ENCODE measurements at regions not wholly inside any gene's neighbourhood (a gene's known extent, or its start where the extent isn't known, plus 50 kb on each side); places are given as distances from the start of the nearest gene placed in this dataset.

GRCh38 chr1:192945390-192946130, 113.6 kb downstream of the UCHL5 start:
- H3K27ac ChIP-seq (ENCODE audit: extremely low read depth, low read depth, low read length): no peak overlapping the region
- CTCF ChIA-PET: no interaction called here
- no peaks in the 10 kb centered on the region for H3K4me1 ChIP-seq (ENCODE audit: control insufficient read depth, insufficient read depth, low read length)
- POLR2A ChIA-PET: no interaction called here
- no peaks in the 10 kb centered on the region for H3K9me3 ChIP-seq (ENCODE audit: control insufficient read depth, insufficient read depth, low read depth, low read length)
- no peak overlapping the region for H3K4me3 ChIP-seq (ENCODE audit: low read depth, low read length)
- TF ChIP-seq ZBTB48 (tag by site-specific recombination; IDR thresholded peaks at IDR 0.05) (no peak), ZNF211 (tag by site-specific recombination; IDR thresholded peaks at IDR 0.05; ENCODE audit: low read depth) (no peak), ZNF169 (tag by site-specific recombination; IDR thresholded peaks at IDR 0.05) (no peak), ZNF184 (tag by site-specific recombination; IDR thresholded peaks at IDR 0.05) (no peak), ZNF398 (tag by site-specific recombination; IDR thresholded peaks at IDR 0.05) (no peak), TSHZ1 (tag by site-specific recombination; IDR thresholded peaks at IDR 0.05; ENCODE audit: borderline replicate concordance) (no peak), ZNF157 (tag by site-specific recombination; IDR thresholded peaks at IDR 0.05) (no peak), ELK4 (IDR thresholded peaks at IDR 0.05; ENCODE audit: borderline replicate concordance, low read depth, low read length) (no peak), ZNF354C (tag by site-specific recombination; IDR thresholded peaks at IDR 0.05; ENCODE audit: borderline replicate concordance, low read depth) (no peak), ZBTB7A (tag by site-specific recombination; IDR thresholded peaks at IDR 0.05; ENCODE audit: low read depth) (no peak), ZNF677 (tag by site-specific recombination; IDR thresholded peaks at IDR 0.05) (no peak), ZBTB26 (tag by site-specific recombination; optimal IDR thresholded peaks at IDR 0.05) (no peak), HIC1 (tag by site-specific recombination; IDR thresholded peaks at IDR 0.05) (no peak), ZBTB6 (tag by site-specific recombination; IDR thresholded peaks at IDR 0.05) (no peak)
- H3K36me3 ChIP-seq (ENCODE audit: control insufficient read depth in 2 of 2, insufficient read depth in 1 of 2, low read length in 2 of 2): no peaks in the 10 kb centered on the region

Data from HEK293 (cell line).